PC-3 (cell line): ENCODE measurements at regions not wholly inside any gene's neighbourhood (a gene's known extent, or its start where the extent isn't known, plus 50 kb on each side); places are given as distances from the start of the nearest gene placed in this dataset.

Experiments used
- ATAC-seq: fragments of 200-7000 bp; cut with Tn5 transposase; 2 replicates; pipeline ENCODE4 v1.9.1; 2020; ENCODE audit warnings: mild to moderate bottlenecking, moderate library complexity
- BruUV-seq: library from RNA; stranded (reverse); fragments of 400-500 nt; replicated peaks from 2 replicates; lab custom pipeline; 2021; lab: Mats Ljungman, UMichigan
- CTCF ChIA-PET: fragments of 300-600 bp; sonication (Branson Sonifier 250); formaldehyde crosslinking; loops from one replicate; lab custom pipeline; 2022; ENCODE audit warnings: antibody characterized with exemption; lab: Charles Lee
- POLR2A ChIA-PET: fragments of 300-600 bp; sonication (Branson Sonifier 250); formaldehyde crosslinking; loops from one replicate; lab custom pipeline; 2022; ENCODE audit warnings: antibody characterized with exemption; ENCODE audit not compliant: unreplicated experiment; lab: Charles Lee
- DNase-seq: peaks from one replicate; pipeline ENCODE4 v3.0.0-alpha.2; 2015
- H2AFZ ChIP-seq: fragments of 300-600 bp; sonication (generic); 2 replicates; pipeline ENCODE4 v1.6.0; 2016; ENCODE audit warnings: antibody characterized with exemption, low read length
- H3F3A ChIP-seq: fragments of 300-600 bp; sonication (generic); one replicate; pipeline ENCODE4 v1.6.0; 2017; ENCODE audit warnings: antibody characterized with exemption, low read length, control low read depth, mild to moderate bottlenecking; ENCODE audit not compliant: unreplicated experiment
- H3K27ac ChIP-seq: fragments of 300-600 bp; sonication (generic); 2 replicates; pipeline ENCODE4 v1.5.1; 2016; ENCODE audit warnings: mild to moderate bottlenecking, low read length
- H3K27me3 ChIP-seq: fragments of 300-600 bp; sonication (generic); 2 replicates; pipeline ENCODE4 v1.6.1; 2016; ENCODE audit warnings: low read length, mixed read lengths
- H3K36me3 ChIP-seq: fragments of 300-600 bp; sonication (generic); 2 replicates; pipeline ENCODE4 v1.6.1; 2016; ENCODE audit warnings: low read depth, mixed run types, low read length, mixed read lengths
- H3K4me1 ChIP-seq: fragments of 300-600 bp; sonication (generic); 2 replicates; pipeline ENCODE4 v1.5.1; 2016; ENCODE audit warnings: low read length; ENCODE audit not compliant: insufficient read depth
- H3K4me2 ChIP-seq: fragments of 300-600 bp; sonication (generic); 2 replicates; pipeline ENCODE4 v1.6.0; 2016; ENCODE audit warnings: low read length
- H3K4me3 ChIP-seq: fragments of 300-600 bp; sonication (generic); 2 replicates; pipeline ENCODE4 v1.5.1; 2016; ENCODE audit warnings: mild to moderate bottlenecking, low read length, mixed read lengths
- H3K79me2 ChIP-seq: fragments of 300-600 bp; sonication (generic); 2 replicates; pipeline ENCODE4 v1.6.1; 2017; ENCODE audit warnings: low read length, mixed read lengths
- H3K9ac ChIP-seq: fragments of 300-600 bp; sonication (generic); 2 replicates; pipeline ENCODE4 v1.6.0; 2016; ENCODE audit warnings: mild to moderate bottlenecking, low read length
- H3K9me2 ChIP-seq: fragments of 300-600 bp; sonication (generic); replicated peaks from 2 replicates; pipeline ENCODE4 v1.6.1; 2016; ENCODE audit warnings: mixed run types, low read length, mixed read lengths
- H3K9me3 ChIP-seq: fragments of 300-600 bp; sonication (generic); 2 replicates; pipeline ENCODE4 v1.6.1; 2016; ENCODE audit warnings: low read length, mixed read lengths
- H4K20me1 ChIP-seq: fragments of 300-600 bp; sonication (generic); 2 replicates; pipeline ENCODE4 v1.6.1; 2016; ENCODE audit warnings: low read length, mixed read lengths
- CTCF ChIP-seq: fragments of 300-600 bp; sonication (generic); conservative IDR thresholded peaks from 2 replicates; pipeline ENCODE4 v1.5.1; 2017; ENCODE audit warnings: antibody characterized with exemption, low read depth, mild to moderate bottlenecking, low read length
- EZH2 ChIP-seq: fragments of 300-600 bp; sonication (generic); IDR thresholded peaks from one replicate; pipeline ENCODE4 v1.6.1; 2017; ENCODE audit warnings: antibody characterized with exemption, mild to moderate bottlenecking, low read length; ENCODE audit not compliant: unreplicated experiment
- EZH2phosphoT487 ChIP-seq: fragments of 300-600 bp; sonication (generic); IDR thresholded peaks from 2 replicates; pipeline ENCODE4 v1.6.1; 2018; ENCODE audit warnings: mild to moderate bottlenecking, antibody characterized with exemption, low read length, borderline replicate concordance
- intact Hi-C: fragments of 100-400 bp; cut with micrococcal nuclease; formaldehyde crosslinking; loops from 2 replicates; pipeline ENCODE4 v1.9.0; 2023

GRCh38 chr2:59789523-59789922 lies 763.9 kb downstream of the BCL11A start:
- BruUV-seq, result no TSS peak
- no peaks in the 10 kb centered on the region for H3K4me1 ChIP-seq
- H3K4me2 ChIP-seq, result no peak overlapping the region
- no peak overlapping the region for H2AFZ ChIP-seq
- H3K9ac ChIP-seq, result no peak overlapping the region
- peaks cover 17% of the 10 kb centered on the region for H3K27me3 ChIP-seq
- TF ChIP-seq EZH2 (no peak), CTCF (peak; percentile 58), EZH2phosphoT487 (no peak)
- DNase-seq (peak; percentile 8), ATAC-seq (no peak)
- CTCF ChIA-PET, result no interaction called here
- H3K9me2 ChIP-seq, result no peaks in the 10 kb centered on the region
- H4K20me1 ChIP-seq, result no peaks in the 10 kb centered on the region
- no peaks in the 10 kb centered on the region for H3F3A ChIP-seq
- POLR2A ChIA-PET, result no interaction called here
- no peaks in the 10 kb centered on the region for H3K79me2 ChIP-seq
- no peak overlapping the region for H3K4me3 ChIP-seq
- H3K9me3 ChIP-seq, result no peaks in the 10 kb centered on the region
- intact Hi-C loops, result no loop called here
- H3K36me3 ChIP-seq, result no peaks in the 10 kb centered on the region
- no peak overlapping the region for H3K27ac ChIP-seq

- POLR2A ChIA-PET, result no interaction called here
Measured at GRCh38 chr2:59787095-59787494, 766.4 kb downstream of the BCL11A start.

GRCh38 chr2:59786684-59787083 lies 766.8 kb downstream of the BCL11A start:
- no peaks in the 10 kb centered on the region for H3K36me3 ChIP-seq
- no peaks in the 10 kb centered on the region for H3K9me3 ChIP-seq
- no peaks in the 10 kb centered on the region for H3K79me2 ChIP-seq
- H3K9ac ChIP-seq, result no peak overlapping the region
- H3K9me2 ChIP-seq, result no peaks in the 10 kb centered on the region
- CTCF ChIA-PET, result no interaction called here
- no peak overlapping the region for H2AFZ ChIP-seq
- H3K4me1 ChIP-seq, result no peaks in the 10 kb centered on the region
- no peak for TF ChIP-seq CTCF
- no peak for TF ChIP-seq EZH2
- no peak for TF ChIP-seq EZH2phosphoT487
- POLR2A ChIA-PET, result no interaction called here
- intact Hi-C loops, result no loop called here
- H4K20me1 ChIP-seq, result no peaks in the 10 kb centered on the region
- H3K4me2 ChIP-seq, result no peak overlapping the region
- H3K27ac ChIP-seq, result no peak overlapping the region
- H3K27me3 ChIP-seq, result peaks cover 13% of the 10 kb centered on the region
- no peak overlapping the region for H3K4me3 ChIP-seq
- no TSS peak for BruUV-seq
- no peaks in the 10 kb centered on the region for H3F3A ChIP-seq
- ATAC-seq (no peak), DNase-seq (no peak)

More at GRCh38 chr2:59787095-59787494, 766.4 kb downstream of the BCL11A start:
- no peak overlapping the region for H3K9ac ChIP-seq
- BruUV-seq, result no TSS peak
- CTCF ChIA-PET, result no interaction called here
- H3K27me3 ChIP-seq, result peaks cover 17% of the 10 kb centered on the region
- TF ChIP-seq EZH2phosphoT487, result no peak
- H3K4me2 ChIP-seq, result no peak overlapping the region
- no peaks in the 10 kb centered on the region for H4K20me1 ChIP-seq
- ATAC-seq (no peak), DNase-seq (no peak)
- intact Hi-C loops, result no loop called here
- H2AFZ ChIP-seq, result no peak overlapping the region
- no peaks in the 10 kb centered on the region for H3K79me2 ChIP-seq
- no peak overlapping the region for H3K27ac ChIP-seq
- H3K4me1 ChIP-seq, result no peaks in the 10 kb centered on the region
- H3F3A ChIP-seq, result no peaks in the 10 kb centered on the region
- H3K9me2 ChIP-seq, result no peaks in the 10 kb centered on the region
- H3K9me3 ChIP-seq, result no peaks in the 10 kb centered on the region
- no peaks in the 10 kb centered on the region for H3K36me3 ChIP-seq
- H3K4me3 ChIP-seq, result no peak overlapping the region
